GM19397 (cell line): ENCODE measurements at regions not wholly inside any gene's neighbourhood (a gene's known extent, or its start where the extent isn't known, plus 50 kb on each side); places are given as distances from the start of the nearest gene placed in this dataset.

Experiments
- ATAC-seq: cut with Tn5 transposase; IDR thresholded peaks from one replicate; pipeline ENCODE4 v1.9.1; 2021; ENCODE audit warnings: mild to moderate bottlenecking, moderate library complexity; ENCODE audit not compliant: unreplicated experiment

- ATAC-seq: no peak
These were observed 394.5 kb downstream of the ICE1 start for GRCh38 chr5:5816960-5817359.

GRCh38 chr5:5813441-5813840, 391.0 kb downstream of the ICE1 start:
- no peak for ATAC-seq

DNA sequence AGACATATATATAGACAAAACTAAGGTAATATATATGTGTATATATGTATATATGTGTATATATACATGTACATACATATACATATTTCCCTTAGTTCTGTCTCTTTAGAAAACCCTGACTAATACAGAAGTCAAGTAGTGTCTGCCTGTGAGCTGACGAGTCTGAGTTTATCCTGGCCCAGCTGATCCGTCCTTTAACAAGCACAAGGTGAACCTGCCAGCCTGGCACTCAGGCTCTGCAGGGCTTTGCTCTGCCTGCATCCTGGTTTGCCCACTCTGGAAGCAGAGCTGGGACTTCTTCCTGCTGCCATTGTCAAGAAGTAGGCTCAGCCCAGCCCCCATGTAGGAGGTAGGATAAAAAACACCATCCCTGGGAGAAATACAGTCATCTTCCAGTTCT, 388.0 kb downstream of the ICE1 start:
- ATAC-seq: no peak

DNA sequence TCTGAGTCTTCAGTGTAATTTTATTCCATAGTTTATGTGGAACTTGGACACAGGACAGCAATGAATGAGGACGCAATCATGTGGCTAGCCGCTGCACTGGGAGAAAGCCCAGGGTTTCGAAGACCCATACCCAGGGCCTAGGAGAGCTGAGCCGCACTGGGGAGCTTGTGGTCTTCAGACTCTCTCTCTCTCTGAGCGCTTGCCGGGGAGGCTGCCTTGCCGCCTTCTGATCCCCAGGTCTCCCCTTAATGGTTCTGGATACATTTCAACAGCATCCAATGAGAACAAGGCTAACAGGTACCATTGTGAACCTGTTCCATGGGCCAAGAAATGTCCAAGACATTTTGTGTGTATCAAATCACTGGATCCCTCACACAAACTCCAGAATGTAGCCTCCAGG, 383.4 kb downstream of the ICE1 start:
- ATAC-seq: no peak

GRCh38 chr5:5804478-5805233, 382.2 kb downstream of the ICE1 start:
- ATAC-seq: no peak

DNA sequence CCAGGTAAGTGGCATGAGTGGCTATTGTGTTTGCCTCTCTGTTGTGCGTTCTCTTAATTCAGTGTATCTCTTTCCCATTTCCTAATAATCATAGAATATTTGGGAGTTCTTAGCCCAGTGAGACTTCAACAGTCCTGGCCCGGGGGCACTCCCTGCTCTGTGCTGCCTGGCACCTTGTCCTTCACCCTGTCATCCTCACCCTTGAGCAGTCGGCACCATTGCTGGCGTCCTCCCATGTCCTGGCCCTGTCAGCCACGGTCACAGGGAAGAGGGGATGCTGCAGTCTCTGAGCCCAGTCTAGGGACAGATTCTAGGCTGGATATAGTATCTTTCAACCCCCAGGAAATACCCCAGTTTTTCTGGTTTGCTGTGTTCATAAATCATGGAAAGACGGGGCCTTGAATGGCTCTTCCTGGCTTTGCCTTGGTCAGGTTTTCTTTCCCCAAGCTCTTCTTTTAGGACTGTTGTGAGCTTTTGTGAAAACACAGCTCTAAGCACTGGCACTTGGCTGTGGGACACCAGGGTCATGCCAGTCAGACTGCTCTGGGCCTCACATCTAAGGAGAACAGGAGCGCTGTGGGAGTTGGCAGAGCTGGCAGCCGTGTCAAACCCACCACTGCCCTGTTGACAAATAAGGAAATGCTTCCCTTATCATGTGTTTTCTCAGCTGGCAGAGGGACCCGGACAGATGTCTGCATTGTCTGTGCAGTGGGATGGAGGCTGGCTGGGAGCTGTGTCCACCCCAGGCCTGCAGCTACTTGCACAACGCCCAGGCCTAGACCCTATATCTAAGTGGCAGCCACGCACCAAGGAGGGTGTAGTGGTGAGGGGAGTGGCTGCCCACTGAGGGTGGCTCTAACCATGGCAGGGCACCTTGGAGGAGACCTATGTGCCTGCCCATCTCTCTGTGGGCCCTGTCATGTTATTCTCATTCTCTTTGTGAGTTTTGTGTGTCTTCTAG, 378.6 kb downstream of the ICE1 start:
- no peak for ATAC-seq

- no peak for ATAC-seq
These were observed 377.3 kb downstream of the ICE1 start for GRCh38 chr5:5799826-5800225.

- ATAC-seq: no peak
These were observed 376.8 kb downstream of the ICE1 start for GRCh38 chr5:5799229-5799628.

GRCh38 chr5:5798462-5798861, 376.0 kb downstream of the ICE1 start:
- ATAC-seq: no peak

DNA sequence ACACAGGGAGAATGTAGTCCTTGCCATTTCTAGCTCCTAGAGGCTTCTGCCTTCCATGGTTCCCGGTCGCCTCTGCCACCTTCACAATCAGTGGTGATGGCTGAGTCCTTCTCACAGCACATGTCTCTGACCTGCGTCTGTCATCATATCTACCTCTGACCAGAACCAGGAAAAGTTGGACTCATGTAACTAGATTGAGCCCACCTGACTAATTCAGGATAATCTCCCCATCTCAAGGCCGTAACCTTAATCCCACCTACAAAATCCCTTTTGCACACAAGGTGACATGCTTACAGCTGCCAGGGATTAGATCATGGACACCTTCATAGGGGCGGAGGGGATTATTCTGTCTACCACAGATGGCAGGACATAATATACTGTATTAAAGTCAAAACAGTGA, 375.6 kb downstream of the ICE1 start:
- no peak for ATAC-seq

- no peak for ATAC-seq
These were observed 372.7 kb downstream of the ICE1 start for GRCh38 chr5:5795074-5795771.

- no peak for ATAC-seq
These were observed 371.7 kb downstream of the ICE1 start for GRCh38 chr5:5794118-5794560.

DNA sequence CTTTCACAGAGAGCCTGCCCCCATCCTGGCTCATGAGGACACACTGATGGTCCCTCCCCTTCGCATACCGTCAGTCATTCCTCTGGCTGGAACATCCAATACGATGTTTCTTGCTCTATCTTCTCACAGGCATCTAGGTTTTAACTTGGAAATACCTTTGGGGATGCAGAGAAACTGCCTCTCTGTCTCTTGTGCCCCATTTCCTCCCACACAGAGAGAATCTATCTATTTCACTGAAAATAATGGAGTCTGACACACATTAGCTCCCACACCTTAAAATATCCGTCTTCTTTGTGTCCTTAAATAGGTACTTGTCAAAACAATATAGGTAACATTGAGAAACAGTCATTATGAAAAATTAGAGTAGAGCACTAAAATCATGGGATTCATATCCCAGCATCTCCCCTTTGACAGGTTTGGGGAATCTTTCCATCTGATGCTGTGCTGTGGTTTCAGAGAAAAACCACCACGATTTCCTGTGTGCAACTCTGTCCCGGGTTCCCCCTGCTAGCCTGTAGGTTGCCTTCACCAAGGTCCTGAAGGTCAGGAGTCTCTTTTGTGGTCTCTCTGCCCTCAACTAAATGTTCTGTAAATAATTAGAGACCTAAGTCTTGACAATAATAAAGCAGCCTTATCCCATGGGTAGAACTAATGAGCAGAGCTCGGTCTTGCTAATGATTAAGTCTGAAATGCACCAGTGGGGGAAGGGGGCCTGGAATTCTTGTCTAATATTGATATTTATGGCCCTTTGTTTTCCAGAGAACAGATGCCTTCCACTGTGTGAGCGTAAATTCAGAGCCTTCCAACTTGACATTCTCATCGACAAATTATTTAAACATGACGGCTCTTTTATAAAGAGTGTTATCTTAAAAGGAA, 371.0 kb downstream of the ICE1 start:
- ATAC-seq: no peak

GRCh38 chr5:5792106-5792505, 369.6 kb downstream of the ICE1 start:
- no peak for ATAC-seq

DNA sequence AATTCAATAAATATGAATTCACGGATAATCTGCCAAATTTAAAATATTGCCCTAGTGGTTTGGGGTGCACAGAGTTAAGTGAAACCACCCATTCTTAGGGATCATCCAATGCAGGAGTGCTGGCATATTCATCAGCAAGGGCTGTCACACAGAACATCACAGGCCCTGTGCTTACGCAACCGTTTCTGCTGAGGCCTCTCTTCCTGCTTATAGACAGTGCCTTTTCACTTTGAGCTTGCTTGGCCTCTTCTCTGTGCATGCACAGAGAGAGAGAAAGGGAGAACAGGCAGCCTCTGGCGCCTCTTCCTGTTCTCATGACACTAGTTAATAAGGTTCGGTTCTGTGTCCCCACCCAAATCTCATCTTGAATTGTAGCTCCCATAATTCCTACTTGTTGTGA, 366.3 kb downstream of the ICE1 start:
- ATAC-seq: no peak

GRCh38 chr5:5787373-5787772, 364.9 kb downstream of the ICE1 start:
- no peak for ATAC-seq

DNA sequence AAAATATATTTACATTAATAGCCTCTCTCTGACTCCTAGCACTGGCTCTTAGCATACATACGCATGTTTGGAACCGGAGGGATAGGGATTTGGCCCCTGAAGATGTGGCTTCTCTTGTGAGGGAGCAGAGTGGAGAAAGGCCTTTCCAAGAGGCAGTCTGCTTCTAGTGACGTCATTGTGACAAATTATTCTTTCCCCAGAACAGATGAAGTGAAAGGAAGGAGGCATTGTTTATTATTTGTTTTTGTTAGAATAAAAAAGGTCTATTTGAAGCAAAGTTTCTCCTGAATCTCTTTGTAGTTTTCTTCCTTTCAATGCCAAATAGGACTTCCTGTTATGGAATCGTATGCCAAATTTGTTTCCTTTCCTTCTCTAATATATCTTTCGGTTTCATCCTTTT, 361.6 kb downstream of the ICE1 start:
- no peak for ATAC-seq

DNA sequence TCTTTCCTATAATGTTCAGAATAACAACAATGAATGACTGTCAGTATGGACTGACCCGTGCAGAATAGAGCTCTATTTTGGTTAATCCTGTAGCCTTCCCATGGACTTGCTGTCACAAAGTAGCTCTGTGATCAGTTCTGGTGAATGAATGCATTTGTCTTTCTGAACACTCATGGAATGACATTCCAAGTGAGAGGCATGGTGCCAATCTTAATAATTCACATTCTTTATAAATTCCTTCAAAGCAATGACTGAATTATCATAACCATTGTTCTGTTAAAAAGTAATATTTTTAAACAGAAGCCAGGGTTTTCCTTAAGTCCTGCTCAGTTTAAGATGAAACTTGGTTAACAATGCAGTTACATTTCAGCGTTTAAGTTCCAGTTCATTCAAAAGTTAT, 360.5 kb downstream of the ICE1 start:
- ATAC-seq: no peak

GRCh38 chr5:5782402-5782801, 359.9 kb downstream of the ICE1 start:
- no peak for ATAC-seq

GRCh38 chr5:5781335-5781734, 358.9 kb downstream of the ICE1 start:
- no peak for ATAC-seq
